ENCODE measurements at regions not wholly inside any gene's neighbourhood (a gene's known extent, or its start where the extent isn't known, plus 50 kb on each side); places are given as distances from the start of the nearest gene placed in this dataset.

DNA sequence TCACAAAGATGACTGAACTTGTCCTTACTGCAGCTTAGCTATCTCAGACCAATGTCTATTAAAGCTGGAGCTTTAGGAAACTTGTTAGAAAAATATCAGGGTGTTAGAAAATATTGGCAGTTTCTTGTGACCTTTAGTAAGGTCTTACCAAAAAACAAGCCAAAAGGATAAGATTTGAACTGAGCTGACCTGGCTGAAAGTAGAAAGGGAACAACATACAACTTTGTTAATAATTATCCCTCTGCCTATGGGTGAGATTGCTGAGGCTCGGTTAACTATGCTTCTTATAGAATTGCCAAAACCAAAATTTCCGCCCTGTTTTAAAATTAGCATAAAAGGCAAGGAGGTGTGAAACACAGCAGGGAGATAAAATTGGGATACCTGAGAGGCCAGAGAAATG is 73.8 kb downstream of the DHRS2 start:
- no peak overlapping the region for H2AFZ ChIP-seq (ENCODE audit: control insufficient read depth, low read length)
- H3K4me3 ChIP-seq (ENCODE audit: control insufficient read depth in 2 of 3, extremely low read depth in 1 of 3, insufficient read depth in 2 of 3, low read depth in 1 of 3, low read length in 3 of 3) = no peak overlapping the region
- TF ChIP-seq, protein P1, sequence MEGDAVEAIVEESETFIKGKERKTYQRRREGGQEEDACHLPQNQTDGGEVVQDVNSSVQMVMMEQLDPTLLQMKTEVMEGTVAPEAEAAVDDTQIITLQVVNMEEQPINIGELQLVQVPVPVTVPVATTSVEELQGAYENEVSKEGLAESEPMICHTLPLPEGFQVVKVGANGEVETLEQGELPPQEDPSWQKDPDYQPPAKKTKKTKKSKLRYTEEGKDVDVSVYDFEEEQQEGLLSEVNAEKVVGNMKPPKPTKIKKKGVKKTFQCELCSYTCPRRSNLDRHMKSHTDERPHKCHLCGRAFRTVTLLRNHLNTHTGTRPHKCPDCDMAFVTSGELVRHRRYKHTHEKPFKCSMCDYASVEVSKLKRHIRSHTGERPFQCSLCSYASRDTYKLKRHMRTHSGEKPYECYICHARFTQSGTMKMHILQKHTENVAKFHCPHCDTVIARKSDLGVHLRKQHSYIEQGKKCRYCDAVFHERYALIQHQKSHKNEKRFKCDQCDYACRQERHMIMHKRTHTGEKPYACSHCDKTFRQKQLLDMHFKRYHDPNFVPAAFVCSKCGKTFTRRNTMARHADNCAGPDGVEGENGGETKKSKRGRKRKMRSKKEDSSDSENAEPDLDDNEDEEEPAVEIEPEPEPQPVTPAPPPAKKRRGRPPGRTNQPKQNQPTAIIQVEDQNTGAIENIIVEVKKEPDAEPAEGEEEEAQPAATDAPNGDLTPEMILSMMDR (optimal IDR thresholded peaks at IDR 0.05 in 1 of 3, IDR thresholded peaks at IDR 0.05 in 1 of 3, conservative IDR thresholded peaks at IDR 0.05 in 1 of 3; ENCODE audit: extremely low read depth in 1 of 3, insufficient read depth in 2 of 3, low read length in 3 of 3) = no peak
- TF ChIP-seq EZH2 (IDR thresholded peaks at IDR 0.05; ENCODE audit: low read length) = no peak
- no peaks in the 10 kb centered on the region for H3K36me3 ChIP-seq (ENCODE audit: control insufficient read depth in 2 of 2, extremely low read depth in 1 of 2, insufficient read depth in 2 of 2, low read length in 2 of 2)
- H3K27me3 ChIP-seq (ENCODE audit: control insufficient read depth, extremely low read depth, insufficient read depth, low read length) = no peaks in the 10 kb centered on the region
- H3K4me2 ChIP-seq (ENCODE audit: control insufficient read depth, extremely low read depth, insufficient read depth, low read depth, low read length) = no peak overlapping the region
- peaks cover 3% of the 10 kb centered on the region for H3K9me3 ChIP-seq (ENCODE audit: control insufficient read depth, low read depth, low read length)
- no peak overlapping the region for H3K9ac ChIP-seq (ENCODE audit: control insufficient read depth, extremely low read depth, insufficient read depth, low read length)
- dilution Hi-C loops (cut with MboI; ENCODE audit: extremely low pct_ligation_motif_present, low sequenced_read_pairs) = no loop called here
- no peaks in the 10 kb centered on the region for H3K79me2 ChIP-seq (ENCODE audit: control insufficient read depth, insufficient read depth, low read length)
- no peaks in the 10 kb centered on the region for H3K4me1 ChIP-seq (ENCODE audit: control insufficient read depth, extremely low read depth, insufficient read depth, low read length)
- H4K20me1 ChIP-seq (ENCODE audit: control insufficient read depth, extremely low read depth, insufficient read depth, low read length) = no peaks in the 10 kb centered on the region
- no peak overlapping the region for H3K27ac ChIP-seq (ENCODE audit: control insufficient read depth, insufficient read depth, low read length)
- no peak for FAIRE-seq
- DNase-seq (ENCODE audit: low read depth, low spot score) = no peak
- H3K9me1 ChIP-seq (ENCODE audit: control insufficient read depth, extremely low read depth, insufficient read depth, low read length) = no peaks in the 10 kb centered on the region

DNA sequence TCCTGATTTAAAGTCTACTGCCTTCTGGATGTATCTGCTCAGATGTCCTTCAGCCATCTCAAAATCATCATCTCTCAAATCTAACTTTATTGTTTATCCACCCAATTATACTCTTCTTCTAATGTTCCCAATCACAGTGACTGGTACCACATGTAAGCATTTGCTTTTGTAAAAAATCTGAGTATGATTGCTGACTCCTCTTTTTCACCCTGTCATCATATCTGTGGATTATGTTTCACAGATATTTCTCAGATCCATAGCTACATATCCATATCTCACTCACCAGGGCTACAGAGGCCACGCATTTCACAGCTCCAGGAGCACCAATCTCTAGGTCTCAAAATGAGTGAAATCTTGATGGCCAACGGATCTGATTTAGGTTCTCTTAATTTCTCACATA is 76.1 kb downstream of the DHRS2 start:
- Histone ChIP-seq H3K27ac (ENCODE audit: control insufficient read depth, insufficient read depth, low read length) (no peak overlapping the region), H3K36me3 (ENCODE audit: control insufficient read depth in 2 of 2, extremely low read depth in 1 of 2, insufficient read depth in 2 of 2, low read length in 2 of 2) (no peaks in the 10 kb centered on the region), H4K20me1 (ENCODE audit: control insufficient read depth, extremely low read depth, insufficient read depth, low read length) (no peaks in the 10 kb centered on the region), H3K9ac (ENCODE audit: control insufficient read depth, extremely low read depth, insufficient read depth, low read length) (no peak overlapping the region), H3K4me3 (ENCODE audit: control insufficient read depth in 2 of 3, extremely low read depth in 1 of 3, insufficient read depth in 2 of 3, low read depth in 1 of 3, low read length in 3 of 3) (no peak overlapping the region), H3K9me3 (ENCODE audit: control insufficient read depth, low read depth, low read length) (no peaks in the 10 kb centered on the region), H3K4me1 (ENCODE audit: control insufficient read depth, extremely low read depth, insufficient read depth, low read length) (no peaks in the 10 kb centered on the region), H2AFZ (ENCODE audit: control insufficient read depth, low read length) (no peak overlapping the region), H3K27me3 (ENCODE audit: control insufficient read depth, extremely low read depth, insufficient read depth, low read length) (no peaks in the 10 kb centered on the region), H3K4me2 (ENCODE audit: control insufficient read depth, extremely low read depth, insufficient read depth, low read depth, low read length) (no peak overlapping the region), H3K79me2 (ENCODE audit: control insufficient read depth, insufficient read depth, low read length) (no peaks in the 10 kb centered on the region), H3K9me1 (ENCODE audit: control insufficient read depth, extremely low read depth, insufficient read depth, low read length) (no peaks in the 10 kb centered on the region)
- dilution Hi-C loops (cut with MboI; ENCODE audit: extremely low pct_ligation_motif_present, low sequenced_read_pairs) = no loop called here
- FAIRE-seq (no peak), DNase-seq (ENCODE audit: low read depth, low spot score) (no peak)
- TF ChIP-seq, protein P1 (optimal IDR thresholded peaks at IDR 0.05 in 1 of 3, IDR thresholded peaks at IDR 0.05 in 1 of 3, conservative IDR thresholded peaks at IDR 0.05 in 1 of 3; ENCODE audit: extremely low read depth in 1 of 3, insufficient read depth in 2 of 3, low read length in 3 of 3) = no peak
- TF ChIP-seq EZH2 (IDR thresholded peaks at IDR 0.05; ENCODE audit: low read length) = no peak
